Spleen (tissue), 11 donors: ENCODE measurements at regions not wholly inside any gene's neighbourhood (a gene's known extent, or its start where the extent isn't known, plus 50 kb on each side); places are given as distances from the start of the nearest gene placed in this dataset.

ENCODE experiments used
- DNase-seq: peaks from one replicate; pipeline ENCODE4 v3.0.0-alpha.2; 2020
- H3K27ac ChIP-seq, 8 donors: fragments of 200-600 bp; sonication (generic) in 7 of 8; 1 replicate in 4 of 8; 2 replicates in 4 of 8; pipeline versions ENCODE4 v1.5.0 to v1.8.0; 2016 to 2021; ENCODE audit warnings: inconsistent platforms in 4 of 8, mild to moderate bottlenecking in 4 of 8, moderate library complexity in 1 of 8
- H3K27me3 ChIP-seq, 7 donors: fragments of 200-600 bp; sonication (generic) in 6 of 7; replicated peaks in 1 of 7; 1 replicate in 4 of 7; 2 replicates in 3 of 7; pipeline versions ENCODE4 v1.5.0 to v1.8.0; 2016 to 2021; ENCODE audit warnings: inconsistent platforms in 3 of 7, mild to moderate bottlenecking in 1 of 7
- H3K36me3 ChIP-seq, 6 donors: fragments of 200-600 bp; sonication (generic) in 5 of 6; 1 replicate in 4 of 6; 2 replicates in 2 of 6; pipeline versions ENCODE4 v1.5.0 to v1.8.0; 2016 to 2021; ENCODE audit warnings: inconsistent platforms in 2 of 6
- H3K4me1 ChIP-seq, 6 donors: fragments of 200-600 bp; sonication (generic) in 5 of 6; 1 replicate in 3 of 6; 2 replicates in 3 of 6; pipeline versions ENCODE4 v1.5.0 to v1.8.0; 2016 to 2021; ENCODE audit warnings: inconsistent platforms in 3 of 6
- H3K4me3 ChIP-seq, 8 donors: fragments of 200-600 bp; sonication (generic) in 7 of 8; 1 replicate in 4 of 8; 2 replicates in 4 of 8; pipeline versions ENCODE4 v1.5.0 to v1.8.0; 2016 to 2021; ENCODE audit warnings: inconsistent platforms in 4 of 8, mild to moderate bottlenecking in 4 of 8, moderate library complexity in 2 of 8
- H3K9me3 ChIP-seq, 8 donors: fragments of 200-600 bp; sonication (generic) in 7 of 8; 1 replicate in 4 of 8; 2 replicates in 4 of 8; pipeline versions ENCODE4 v1.5.0 to v1.8.0; 2016 to 2021; ENCODE audit warnings: inconsistent platforms in 4 of 8
- CTCF ChIP-seq, 11 experiments: fragments of 200-600 bp in 7 of 11; fragments of 450-650 bp in 4 of 11; sonication (generic) in 4 of 11; IDR thresholded peaks in 8 of 11; conservative IDR thresholded peaks in 3 of 11; 1 replicate in 7 of 11; 2 replicates in 4 of 11; pipeline versions ENCODE4 v1.4.0 to v1.8.0; 2016 to 2021; ENCODE audit warnings: antibody characterized with exemption in 11 of 11, inconsistent platforms in 4 of 11, mild to moderate bottlenecking in 1 of 11
- POLR2A ChIP-seq, 3 donors: fragments of 450-650 bp; IDR thresholded peaks; one replicate each; pipeline ENCODE4 v1.5.1; 2017; ENCODE audit warnings: antibody characterized with exemption in 3 of 3, mild to moderate bottlenecking in 1 of 3
- POLR2AphosphoS5 ChIP-seq, 3 donors: sonication (generic); formaldehyde crosslinking; IDR thresholded peaks; one replicate each; pipeline ENCODE4 v1.5.1; 2017; ENCODE audit warnings: antibody characterized with exemption in 3 of 3
- WGBS, 5 donors: extraction: QIAGEN DNeasy Blood & Tissue Kit in 3 of 5; methylation state at CpG; one replicate each; pipeline versions ENCODE4 v1.1.5 to v1.1.7; 2013 to 2018; 5-methylcytosine and 5-hydroxymethylcytosine counted together
- intact Hi-C: fragments of 100-400 bp; cut with DNase I; formaldehyde crosslinking; loops from one replicate; pipeline ENCODE4 v1.15.0; 2023; ENCODE audit warnings: low total_unique reads
- donor health status: healthy with polysubstance abuse.
- donor health status: DM: no; HTN: no; CAD: no; lungs with moderate emphysema.
- donor health status: DM: no; HTN: no; CAD: no.
- donor health status: Bipolar disorder and iron deficiency.
- donor health status: healthy.
- donor health status: DM: no; HTN: no; CAD: no.
- donor health status: DM: yes; HTN: yes; CAD: no.

- H3K36me3 ChIP-seq, result no peaks in the 10 kb centered on the region
- no peak overlapping the region for H3K4me3 ChIP-seq
- H3K9me3 ChIP-seq, result no peaks in the 10 kb centered on the region
- H3K4me1 ChIP-seq, result peaks cover 0 to 4% (median 0%) of the 10 kb centered on the region in 6 donors
- H3K27me3 ChIP-seq, result no peaks in the 10 kb centered on the region
- 73 to 80% (median 78%) methylated on average over 3 of the region's 3 CpGs for WGBS, 5 donors
- no peak for DNase-seq
- H3K27ac ChIP-seq, result no peak overlapping the region
- intact Hi-C loops, result no loop called here
- TF ChIP-seq CTCF (IDR thresholded peaks at IDR 0.05 in 8 of 11, conservative IDR thresholded peaks at IDR 0.05 in 3 of 11), result no peak
- TF ChIP-seq POLR2A (IDR thresholded peaks at IDR 0.05), result no peak
- no peak for TF ChIP-seq POLR2AphosphoS5 (IDR thresholded peaks at IDR 0.05)
Measured at GRCh38 chr5:87183896-87184295, 83.8 kb upstream of the RASA1 start.

DNA sequence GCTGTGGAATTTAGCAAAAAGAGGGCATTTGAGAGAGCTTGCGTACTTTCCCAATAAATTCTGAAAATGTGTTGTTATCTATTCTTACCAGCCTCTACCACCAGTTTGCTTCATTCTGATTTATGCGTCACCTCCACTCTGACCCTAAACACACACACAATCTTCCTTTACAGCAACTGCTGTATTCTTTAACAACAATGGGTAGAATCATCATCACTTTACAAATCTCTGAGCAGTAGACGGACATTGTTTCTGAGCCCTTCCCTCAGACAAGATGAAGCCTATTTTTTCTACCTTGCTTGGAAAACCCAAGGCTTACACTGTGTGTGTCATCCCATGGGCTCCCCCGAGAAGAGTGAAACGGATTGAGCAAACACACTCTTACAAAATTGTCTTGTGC is 83.1 kb upstream of the RASA1 start:
- no peaks in the 10 kb centered on the region for H3K27me3 ChIP-seq
- 73 to 95% (median 91%) methylated on average over 5 of the region's 5 CpGs for WGBS, 5 donors
- H3K4me3 ChIP-seq, result no peak overlapping the region
- H3K9me3 ChIP-seq, result no peaks in the 10 kb centered on the region
- DNase-seq, result no peak
- TF ChIP-seq CTCF (IDR thresholded peaks at IDR 0.05 in 8 of 11, conservative IDR thresholded peaks at IDR 0.05 in 3 of 11) (no peak), POLR2A (IDR thresholded peaks at IDR 0.05) (no peak), POLR2AphosphoS5 (IDR thresholded peaks at IDR 0.05) (no peak)
- H3K27ac ChIP-seq, result no peak overlapping the region
- H3K36me3 ChIP-seq, result no peaks in the 10 kb centered on the region
- peaks cover 0 to 4% (median 0%) of the 10 kb centered on the region in 6 donors for H3K4me1 ChIP-seq
- intact Hi-C loops, result no loop called here

- intact Hi-C loops, result no loop called here
Measured at GRCh38 chr5:87185838-87186237, 81.8 kb upstream of the RASA1 start.

DNA sequence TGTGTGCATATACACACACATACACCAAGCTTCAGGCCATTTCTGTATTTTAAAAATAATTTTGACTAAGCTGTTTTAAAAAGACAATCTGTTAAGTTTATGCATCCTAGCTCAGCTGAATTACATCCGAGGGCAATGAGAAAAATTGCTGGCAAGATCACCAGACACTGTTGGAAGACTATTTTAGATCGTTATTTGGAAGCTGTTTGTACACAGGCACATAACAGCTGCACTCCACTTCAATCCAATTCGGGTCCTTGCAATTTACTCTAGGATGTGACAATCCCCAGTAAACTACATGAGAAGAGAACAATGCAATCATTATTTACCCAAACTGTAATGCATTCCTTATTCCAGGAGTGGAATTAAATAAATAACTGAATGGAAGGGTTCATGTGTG is 79.3 kb upstream of the RASA1 start:
- TF ChIP-seq CTCF (IDR thresholded peaks at IDR 0.05 in 8 of 11, conservative IDR thresholded peaks at IDR 0.05 in 3 of 11) (no peak), POLR2AphosphoS5 (IDR thresholded peaks at IDR 0.05) (no peak), POLR2A (IDR thresholded peaks at IDR 0.05) (no peak)
- 62 to 87% (median 81%) methylated on average over 3 of the region's 3 CpGs for WGBS, 5 donors
- no peak for DNase-seq

More at GRCh38 chr5:87185838-87186237, 81.8 kb upstream of the RASA1 start:
- Histone ChIP-seq H3K4me1 (peaks cover 0 to 4% (median 0%) of the 10 kb centered on the region in 6 donors), H3K27ac (no peak overlapping the region), H3K27me3 (no peaks in the 10 kb centered on the region), H3K4me3 (no peak overlapping the region), H3K9me3 (no peaks in the 10 kb centered on the region), H3K36me3 (no peaks in the 10 kb centered on the region)
- WGBS, 5 donors, result 41 to 62% (median 54%) methylated on average over 3 of the region's 3 CpGs
- TF ChIP-seq POLR2AphosphoS5 (IDR thresholded peaks at IDR 0.05), result no peak
- TF ChIP-seq POLR2A (IDR thresholded peaks at IDR 0.05), result no peak
- TF ChIP-seq CTCF (IDR thresholded peaks at IDR 0.05 in 8 of 11, conservative IDR thresholded peaks at IDR 0.05 in 3 of 11), result no peak
- DNase-seq, result no peak

More for the DNA sequence above, 79.3 kb upstream of the RASA1 start:
- no peaks in the 10 kb centered on the region for H3K9me3 ChIP-seq
- H3K36me3 ChIP-seq, result no peaks in the 10 kb centered on the region
- no peaks in the 10 kb centered on the region for H3K27me3 ChIP-seq
- peaks cover 0 to 5% (median 0%) of the 10 kb centered on the region in 6 donors for H3K4me1 ChIP-seq
- H3K4me3 ChIP-seq, result no peak overlapping the region
- intact Hi-C loops, result no loop called here
- no peak overlapping the region for H3K27ac ChIP-seq
